ENCODE measurements at regions not wholly inside any gene's neighbourhood (a gene's known extent, or its start where the extent isn't known, plus 50 kb on each side); places are given as distances from the start of the nearest gene placed in this dataset.

GRCh38 chr2:57376985-57377384 lies 669.6 kb upstream of the VRK2 start:
- H3K4me3 ChIP-seq (ENCODE audit: low read depth, low read length), result no peak overlapping the region
- TF ChIP-seq CTCF (IDR thresholded peaks at IDR 0.05; ENCODE audit: low read depth, low read length), result no peak

DNA sequence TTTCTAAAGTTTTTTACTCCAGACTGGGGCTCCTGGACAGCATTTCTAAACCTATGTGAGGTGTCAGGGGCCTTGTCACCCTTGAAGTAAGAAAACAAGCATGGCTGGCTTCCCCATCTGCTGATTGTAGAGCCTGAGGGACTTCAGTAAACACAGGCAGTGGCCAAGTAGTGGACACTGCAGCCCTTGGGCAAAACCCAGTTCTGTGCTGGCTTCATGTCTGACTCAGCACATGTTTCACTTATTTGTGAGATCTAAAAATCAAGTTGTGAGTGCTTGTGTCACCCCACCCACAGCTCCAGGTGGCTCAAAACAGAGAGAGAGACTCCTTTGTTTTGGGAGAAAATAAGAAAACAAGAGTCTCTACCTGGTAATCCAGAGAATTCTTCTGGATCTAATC lies 660.3 kb upstream of the VRK2 start:
- no peak for TF ChIP-seq CTCF (IDR thresholded peaks at IDR 0.05; ENCODE audit: low read depth, low read length)
- no peak overlapping the region for H3K4me3 ChIP-seq (ENCODE audit: low read depth, low read length)

- no peak overlapping the region for H3K4me3 ChIP-seq (ENCODE audit: low read depth, low read length)
- no peak for TF ChIP-seq CTCF (IDR thresholded peaks at IDR 0.05; ENCODE audit: low read depth, low read length)
These were observed 650.1 kb upstream of the VRK2 start for GRCh38 chr2:57396355-57397098.

DNA sequence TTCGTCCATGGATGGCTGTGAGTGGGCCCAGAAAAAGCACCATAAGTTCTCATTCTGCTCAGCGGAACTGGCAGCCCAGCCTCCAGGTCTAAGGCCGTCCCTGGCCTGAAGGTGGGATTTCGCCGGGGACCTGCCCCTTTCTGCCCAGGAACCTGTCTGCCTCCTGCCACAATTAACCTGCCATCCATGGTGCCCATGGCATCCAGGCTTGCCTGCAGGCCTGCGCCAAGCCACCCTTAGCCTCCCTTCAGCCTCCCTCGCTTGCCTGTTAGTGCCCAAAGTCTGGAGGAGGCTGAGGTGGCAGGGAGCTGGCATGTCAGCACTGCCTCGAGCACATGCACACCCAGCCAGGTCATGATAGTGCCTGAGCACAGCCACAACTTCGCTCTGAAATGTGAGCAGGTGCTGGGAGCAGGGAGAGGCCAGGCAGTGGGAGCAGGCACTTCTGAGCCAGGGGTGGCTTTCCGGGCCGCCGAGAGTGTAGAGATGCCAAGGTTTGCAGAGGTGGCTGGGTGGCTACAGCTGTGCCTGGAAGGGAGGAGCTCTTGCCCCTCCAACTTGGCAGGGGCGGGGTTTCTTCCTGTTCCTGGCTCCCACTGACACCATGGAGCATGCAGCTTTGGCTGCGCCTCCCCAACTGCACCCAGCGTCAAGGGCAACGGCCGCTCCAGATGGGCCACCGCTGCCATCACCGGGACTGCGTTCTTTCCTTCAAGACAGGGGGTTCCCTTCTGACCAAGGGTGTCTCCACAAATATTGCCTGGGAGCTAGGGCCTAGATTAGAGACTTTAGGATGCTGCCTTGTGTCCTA lies 648.9 kb upstream of the VRK2 start:
- no peak overlapping the region for H3K4me3 ChIP-seq (ENCODE audit: low read depth, low read length)
- TF ChIP-seq CTCF (IDR thresholded peaks at IDR 0.05; ENCODE audit: low read depth, low read length), result no peak

DNA sequence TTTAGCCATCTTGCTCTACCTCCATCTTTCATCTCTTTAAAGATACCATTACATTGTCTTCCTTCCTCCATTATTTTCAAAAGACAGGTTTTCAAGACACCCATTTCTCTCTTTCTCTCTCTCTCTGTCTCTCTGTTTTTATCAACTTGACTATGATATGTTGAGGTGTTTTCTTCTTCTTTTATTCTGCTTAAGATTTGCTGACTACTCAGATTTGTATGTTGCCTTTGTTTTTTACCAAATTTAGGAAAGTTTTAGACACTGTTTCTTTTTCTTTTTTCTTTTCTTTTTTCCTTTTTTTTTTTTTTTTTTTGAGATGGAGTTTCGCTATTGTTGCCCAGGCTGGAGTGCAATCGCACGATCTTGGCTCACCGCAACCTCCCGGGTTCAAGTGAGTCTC lies 647.5 kb upstream of the VRK2 start:
- TF ChIP-seq CTCF (IDR thresholded peaks at IDR 0.05; ENCODE audit: low read depth, low read length), result no peak
- H3K4me3 ChIP-seq (ENCODE audit: low read depth, low read length), result no peak overlapping the region

- no peak for TF ChIP-seq CTCF (IDR thresholded peaks at IDR 0.05; ENCODE audit: low read depth, low read length)
- no peak overlapping the region for H3K4me3 ChIP-seq (ENCODE audit: low read depth, low read length)
These were observed 644.5 kb upstream of the VRK2 start for GRCh38 chr2:57402096-57402495.

DNA sequence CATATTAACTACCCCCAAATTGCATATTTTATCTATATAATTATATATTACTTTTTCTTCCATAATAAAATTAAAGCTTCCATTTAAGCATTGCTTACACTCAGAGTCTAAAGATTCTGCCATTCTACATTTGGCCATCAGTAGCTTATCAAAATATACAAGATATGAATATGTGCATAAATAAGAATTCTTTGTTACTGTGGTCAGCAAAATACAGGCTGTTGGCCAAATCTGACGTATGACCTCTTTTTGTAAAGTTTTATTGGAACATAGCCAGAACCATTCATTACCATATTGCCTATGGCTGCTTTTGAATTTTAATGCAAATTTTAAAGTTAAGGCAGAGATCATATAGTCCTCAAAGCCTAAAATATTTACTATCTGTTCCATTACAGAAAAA lies 643.9 kb upstream of the VRK2 start:
- no peak for TF ChIP-seq CTCF (IDR thresholded peaks at IDR 0.05; ENCODE audit: low read depth, low read length)
- H3K4me3 ChIP-seq (ENCODE audit: low read depth, low read length), result no peak overlapping the region
